ENCODE measurements at regions not wholly inside any gene's neighbourhood (a gene's known extent, or its start where the extent isn't known, plus 50 kb on each side); places are given as distances from the start of the nearest gene placed in this dataset.
"Not testable (repeated sequence)": the region's sequence is repeated elsewhere in the genome, so short reads cannot be mapped to it uniquely, and the experiment has no call there.

- DNase-seq (ENCODE audit: low read depth): no peak
Measured at GRCh38 chr22:34319346-34319745, 399.1 kb upstream of the LARGE1 start.

GRCh38 chr22:34324763-34325162 lies 404.5 kb upstream of the LARGE1 start:
- no peak for DNase-seq (ENCODE audit: low read depth)

GRCh38 chr22:34326901-34327300 lies 406.6 kb upstream of the LARGE1 start:
- no peak for DNase-seq (ENCODE audit: low read depth)

GRCh38 chr22:34330432-34330831 lies 410.2 kb upstream of the LARGE1 start:
- DNase-seq (ENCODE audit: low read depth): no peak

- DNase-seq (ENCODE audit: low read depth): no peak
Measured at GRCh38 chr22:34333285-34333684, 413.0 kb upstream of the LARGE1 start.

GRCh38 chr22:34334893-34335292 lies 414.6 kb upstream of the LARGE1 start:
- DNase-seq (ENCODE audit: low read depth): no peak

GRCh38 chr22:34344702-34345101 lies 424.4 kb upstream of the LARGE1 start:
- DNase-seq (ENCODE audit: low read depth): no peak

- no peak for DNase-seq (ENCODE audit: low read depth)
Measured at GRCh38 chr22:34354071-34354817, 434.0 kb upstream of the LARGE1 start.

- DNase-seq (ENCODE audit: low read depth): no peak
Measured at GRCh38 chr22:34356481-34356880, 436.2 kb upstream of the LARGE1 start.

GRCh38 chr22:34370711-34371110 lies 450.4 kb upstream of the LARGE1 start:
- DNase-seq (ENCODE audit: low read depth): no peak

- no peak for DNase-seq (ENCODE audit: low read depth)
Measured at GRCh38 chr22:34379825-34380224, 459.5 kb upstream of the LARGE1 start.

- no peak for DNase-seq (ENCODE audit: low read depth)
Measured at GRCh38 chr22:34380532-34380931, 460.3 kb upstream of the LARGE1 start.

GRCh38 chr22:34390400-34390799 lies 470.1 kb upstream of the LARGE1 start:
- no peak for DNase-seq (ENCODE audit: low read depth)

- DNase-seq (ENCODE audit: low read depth): no peak
Measured at GRCh38 chr22:34395370-34395769, 475.1 kb upstream of the LARGE1 start.

- no peak for DNase-seq (ENCODE audit: low read depth)
Measured at GRCh38 chr22:34403667-34404066, 483.4 kb upstream of the LARGE1 start.

GRCh38 chr22:34410111-34410510 lies 489.8 kb upstream of the LARGE1 start:
- no peak for DNase-seq (ENCODE audit: low read depth)

- peak; percentile 16 for DNase-seq (ENCODE audit: low read depth)
Measured at GRCh38 chr22:34414467-34415440, 494.5 kb upstream of the LARGE1 start.

- DNase-seq (ENCODE audit: low read depth): no peak
Measured at GRCh38 chr22:34416022-34416860, 496.0 kb upstream of the LARGE1 start.

- DNase-seq (ENCODE audit: low read depth): not testable (repeated sequence)
Measured at GRCh38 chr22:34422948-34423347, 502.7 kb upstream of the LARGE1 start.

GRCh38 chr22:34427436-34427835 lies 507.2 kb upstream of the LARGE1 start:
- no peak for DNase-seq (ENCODE audit: low read depth)

- no peak for DNase-seq (ENCODE audit: low read depth)
Measured at GRCh38 chr22:34427841-34428240, 507.6 kb upstream of the LARGE1 start.

- no peak for DNase-seq (ENCODE audit: low read depth)
Measured at GRCh38 chr22:34429314-34429713, 509.0 kb upstream of the LARGE1 start.

All from renal cortical epithelial cell (primary cell).